Endothelial cell of umbilical vein (primary cell): ENCODE measurements at regions not wholly inside any gene's neighbourhood (a gene's known extent, or its start where the extent isn't known, plus 50 kb on each side); places are given as distances from the start of the nearest gene placed in this dataset.
A peak's percentile ranks its signal among the peaks of the same experiment; 100 is the strongest.

Experiments
- BruUV-seq: library from RNA; stranded (reverse); fragments of 400-500 nt; replicated peaks from 2 replicates; lab custom pipeline; 2021; lab: Mats Ljungman, UMichigan
- CTCF ChIA-PET: fragments of 300-600, 350-600 bp; sonication (Branson Sonifier 250); formaldehyde crosslinking; loops from one replicate; lab custom pipeline; 2021; ENCODE audit warnings: antibody characterized with exemption, inconsistent platforms; lab: Charles Lee
- POLR2A ChIA-PET: fragments of 300-600, 350-600 bp; sonication (Branson Sonifier 250); formaldehyde crosslinking; loops from one replicate; lab custom pipeline; 2021; ENCODE audit warnings: antibody characterized with exemption, inconsistent platforms; lab: Charles Lee
- DNase-seq: peaks from one replicate; pipeline ENCODE4 v3.0.0-alpha.2; 2011; ENCODE audit warnings: low read depth, low spot score
- FAIRE-seq: peaks from 2 replicates; lab custom pipeline; 2011; peaks lifted over from hg19 to GRCh38; lab: Jason Lieb, UNC
- H2AFZ ChIP-seq: 2 replicates; pipeline ENCODE4 v1.6.0; 2012; ENCODE audit warnings: low read depth, low read length, control low read depth, inconsistent platforms
- H3K27ac ChIP-seq: 2 replicates; pipeline ENCODE4 v1.5.1; 2011; ENCODE audit warnings: low read depth, mild to moderate bottlenecking, control low read depth, low read length, moderate library complexity; ENCODE audit not compliant: insufficient read depth
- H3K27me3 ChIP-seq, 2 experiments: 2 replicates each; pipeline versions ENCODE4 v1.6.0 to v1.6.1; 2011; ENCODE audit warnings: low read length in 2 of 2, mixed read lengths in 1 of 2; ENCODE audit not compliant: control insufficient read depth in 2 of 2, insufficient read depth in 2 of 2
- H3K36me3 ChIP-seq, 2 experiments: 2 replicates in 1 of 2; 3 replicates in 1 of 2; pipeline ENCODE4 v1.5.1; 2011; ENCODE audit warnings: low read length in 2 of 2, mild to moderate bottlenecking in 1 of 2, moderate library complexity in 1 of 2; ENCODE audit not compliant: control insufficient read depth in 2 of 2, insufficient read depth in 2 of 2; ENCODE audit errors: extremely low read depth in 1 of 2
- H3K4me1 ChIP-seq: 3 replicates; pipeline ENCODE4 v1.5.1; 2011; ENCODE audit warnings: mild to moderate bottlenecking, low read length; ENCODE audit not compliant: control insufficient read depth, insufficient read depth; ENCODE audit errors: extremely low read depth
- H3K4me2 ChIP-seq: 2 replicates; pipeline ENCODE4 v1.6.1; 2011; ENCODE audit warnings: low read length, control low read depth, mixed read lengths; ENCODE audit not compliant: insufficient read depth
- H3K4me3 ChIP-seq, 3 experiments: fragments of 200-600 bp in 1 of 3; sonication (generic), shearing (Covaris generic) in 1 of 3; replicated peaks in 1 of 3; 2 replicates each; pipeline ENCODE4 v1.5.1; 2011 to 2016; ENCODE audit warnings: control low read depth in 3 of 3, low read length in 3 of 3, mild to moderate bottlenecking in 2 of 3, inconsistent platforms in 1 of 3, low read depth in 1 of 3, moderate library complexity in 1 of 3; ENCODE audit not compliant: insufficient read depth in 1 of 3
- H3K79me2 ChIP-seq: 2 replicates; pipeline ENCODE4 v1.6.0; 2012; ENCODE audit warnings: low read length, inconsistent platforms; ENCODE audit not compliant: control insufficient read depth, insufficient read depth
- H3K9ac ChIP-seq: replicated peaks from 2 replicates; pipeline ENCODE3; 2011; ENCODE audit warnings: low read length, control low read depth; ENCODE audit not compliant: insufficient read depth; ENCODE audit errors: extremely low read depth
- H3K9me1 ChIP-seq: replicated peaks from 3 replicates; pipeline ENCODE4 v1.6.0; 2011; ENCODE audit warnings: mild to moderate bottlenecking, low read length; ENCODE audit not compliant: control insufficient read depth, insufficient read depth; ENCODE audit errors: extremely low read depth
- H3K9me3 ChIP-seq: replicated peaks from 2 replicates; pipeline ENCODE4 v1.5.1; 2012; ENCODE audit warnings: low read length, inconsistent platforms; ENCODE audit not compliant: control insufficient read depth, insufficient read depth
- H4K20me1 ChIP-seq: replicated peaks from 2 replicates; pipeline ENCODE3; 2011; ENCODE audit warnings: mild to moderate bottlenecking, low read length; ENCODE audit not compliant: control insufficient read depth, insufficient read depth; ENCODE audit errors: extremely low read depth
- EZH2 ChIP-seq: IDR thresholded peaks from 2 replicates; pipeline ENCODE4 v1.6.1; 2012; ENCODE audit warnings: borderline replicate concordance, low read depth, mild to moderate bottlenecking, moderate library complexity, low read length, inconsistent platforms; ENCODE audit not compliant: severe bottlenecking
- FOS ChIP-seq: IDR thresholded peaks from 2 replicates; pipeline ENCODE4 v1.6.1; 2011; ENCODE audit warnings: mild to moderate bottlenecking, low read length, moderate library complexity, borderline replicate concordance; ENCODE audit not compliant: insufficient read depth
- GATA2 ChIP-seq: IDR thresholded peaks from 2 replicates; pipeline ENCODE4 v1.7.0; 2011; ENCODE audit warnings: low read depth, mild to moderate bottlenecking, moderate library complexity, mixed read lengths, low read length; ENCODE audit not compliant: insufficient read length, insufficient read depth
- JUN ChIP-seq: IDR thresholded peaks from 2 replicates; pipeline ENCODE4 v1.6.1; 2011; ENCODE audit warnings: borderline replicate concordance, low read depth; ENCODE audit not compliant: insufficient read length, insufficient read depth
- MYC ChIP-seq: IDR thresholded peaks from one replicate; pipeline ENCODE4 v1.6.1; 2011; ENCODE audit warnings: mild to moderate bottlenecking, low read depth, low read length
- POLR2A ChIP-seq: IDR thresholded peaks from 2 replicates; pipeline ENCODE4 v1.6.1; 2012; ENCODE audit warnings: low read depth, mild to moderate bottlenecking, control low read depth, low read length
- POLR2AphosphoS5 ChIP-seq: IDR thresholded peaks from 2 replicates; pipeline ENCODE4 v1.6.1; 2012; ENCODE audit warnings: low read depth, mild to moderate bottlenecking, control low read depth, low read length, moderate library complexity; ENCODE audit not compliant: insufficient read depth
- dilution Hi-C: fragments of 300-500 bp; cut with MboI; formaldehyde crosslinking; loops from one replicate; pipeline ENCODE4 v1.15.0; 2019; ENCODE audit warnings: low sequenced_read_pairs; ENCODE audit not compliant: extremely low pct_ligation_motif_present
- intact Hi-C: fragments of 100-400 bp; cut with micrococcal nuclease; formaldehyde crosslinking; loops from one replicate; pipeline ENCODE4 v1.10.0; 2022
- TF ChIP-seq, protein P1 (sequence below), 2 donors: IDR thresholded peaks; 1 replicate in 1 of 2; 2 replicates in 1 of 2; pipeline ENCODE4 v1.5.1; 2011; ENCODE audit warnings: low read length in 2 of 2, mild to moderate bottlenecking in 2 of 2, moderate library complexity in 2 of 2, control low read depth in 1 of 2, inconsistent platforms in 1 of 2, low read depth in 1 of 2; ENCODE audit not compliant: insufficient read depth in 1 of 2; ENCODE audit errors: extremely low read depth in 1 of 2
- TF ChIP-seq, protein P2 (sequence below): IDR thresholded peaks from 2 replicates; pipeline ENCODE4 v1.6.1; 2011; ENCODE audit not compliant: insufficient read depth, insufficient read length

DNA sequence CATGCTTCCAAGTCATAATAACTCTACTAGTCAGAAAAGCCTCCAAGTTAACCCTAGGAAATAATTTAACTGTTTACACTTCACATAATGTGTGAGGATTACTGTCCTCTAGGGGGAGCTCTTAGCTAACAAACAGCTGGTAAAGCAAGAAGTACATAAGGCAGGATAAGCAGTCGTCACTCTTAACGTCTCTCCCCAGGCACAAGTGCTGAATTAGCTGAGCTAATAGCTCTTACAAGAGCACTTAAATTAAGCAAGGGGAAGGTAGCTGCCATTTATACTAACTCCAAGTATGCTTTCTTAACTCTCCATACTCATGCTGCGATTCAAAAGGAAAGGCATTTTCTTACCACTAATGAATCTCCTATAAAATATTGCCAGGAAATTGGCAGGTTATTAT lies 79.3 kb upstream of the TSPAN11 start:
- intact Hi-C loops = loop anchor here (1.0 to 2.0 kb wide), 4 partner anchors 138 to 426 kb away; no protein-coding TSS in a partner anchor

DNA sequence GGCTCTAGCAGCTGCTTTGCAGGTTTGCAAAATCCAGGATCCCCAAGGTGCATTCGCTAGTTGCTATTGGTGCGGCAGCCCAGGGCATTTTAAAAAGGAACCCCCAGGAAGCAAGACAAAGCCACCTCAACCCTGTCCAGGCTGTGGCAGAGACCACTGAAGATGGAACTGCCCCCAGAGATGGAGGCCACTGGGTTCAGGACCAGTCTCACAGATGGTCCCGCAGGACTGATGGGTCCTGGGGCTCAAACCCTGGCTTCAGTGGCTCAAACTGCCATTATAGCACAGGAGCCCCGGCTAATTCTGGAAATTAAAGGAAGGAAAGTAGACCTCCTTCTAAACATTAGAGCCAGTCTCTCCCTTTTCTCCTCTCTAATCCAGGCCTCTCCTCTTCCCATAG lies 79.8 kb upstream of the TSPAN11 start:
- H3K9me3 ChIP-seq = no peaks in the 10 kb centered on the region
- intact Hi-C loops = loop anchor here (1.0 to 2.0 kb wide), 4 partner anchors 139 to 426 kb away; no protein-coding TSS in a partner anchor
- H3K4me3 ChIP-seq = no peak overlapping the region
- ChIA-PET POLR2A (no interaction called here), CTCF (interaction anchor here (0.8 to 6.7 kb wide), 14 partner anchors 28 to 1327 kb away, joined by 3 to 123 read pairs (median 6); partner anchors contain the start of gene DDX11)
- H3K36me3 ChIP-seq = no peaks in the 10 kb centered on the region
- no peaks in the 10 kb centered on the region for H3K9me1 ChIP-seq
- peaks cover 3 to 5% of the 10 kb centered on the region in 2 experiments for H3K27me3 ChIP-seq
- DNase-seq = no peak
- dilution Hi-C loops = loop anchor here (25.0 kb wide), 1 partner anchor 391 kb away; no protein-coding TSS in a partner anchor
- H4K20me1 ChIP-seq = no peaks in the 10 kb centered on the region
- TF ChIP-seq, protein P1, sequence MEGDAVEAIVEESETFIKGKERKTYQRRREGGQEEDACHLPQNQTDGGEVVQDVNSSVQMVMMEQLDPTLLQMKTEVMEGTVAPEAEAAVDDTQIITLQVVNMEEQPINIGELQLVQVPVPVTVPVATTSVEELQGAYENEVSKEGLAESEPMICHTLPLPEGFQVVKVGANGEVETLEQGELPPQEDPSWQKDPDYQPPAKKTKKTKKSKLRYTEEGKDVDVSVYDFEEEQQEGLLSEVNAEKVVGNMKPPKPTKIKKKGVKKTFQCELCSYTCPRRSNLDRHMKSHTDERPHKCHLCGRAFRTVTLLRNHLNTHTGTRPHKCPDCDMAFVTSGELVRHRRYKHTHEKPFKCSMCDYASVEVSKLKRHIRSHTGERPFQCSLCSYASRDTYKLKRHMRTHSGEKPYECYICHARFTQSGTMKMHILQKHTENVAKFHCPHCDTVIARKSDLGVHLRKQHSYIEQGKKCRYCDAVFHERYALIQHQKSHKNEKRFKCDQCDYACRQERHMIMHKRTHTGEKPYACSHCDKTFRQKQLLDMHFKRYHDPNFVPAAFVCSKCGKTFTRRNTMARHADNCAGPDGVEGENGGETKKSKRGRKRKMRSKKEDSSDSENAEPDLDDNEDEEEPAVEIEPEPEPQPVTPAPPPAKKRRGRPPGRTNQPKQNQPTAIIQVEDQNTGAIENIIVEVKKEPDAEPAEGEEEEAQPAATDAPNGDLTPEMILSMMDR (IDR thresholded peaks at IDR 0.05; ENCODE audit: extremely low read depth in 1 of 2, insufficient read depth in 1 of 2, low read depth in 1 of 2, low read length in 2 of 2) = no peak
- no peak for TF ChIP-seq GATA2
- no peak for TF ChIP-seq POLR2AphosphoS5
- TF ChIP-seq, protein P2, sequence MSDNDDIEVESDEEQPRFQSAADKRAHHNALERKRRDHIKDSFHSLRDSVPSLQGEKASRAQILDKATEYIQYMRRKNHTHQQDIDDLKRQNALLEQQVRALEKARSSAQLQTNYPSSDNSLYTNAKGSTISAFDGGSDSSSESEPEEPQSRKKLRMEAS = no peak
- TF ChIP-seq MYC = no peak
- TF ChIP-seq POLR2A = no peak
- TF ChIP-seq EZH2 = no peak
- TF ChIP-seq FOS = no peak
- no peak for TF ChIP-seq JUN
- no peak overlapping the region for H3K4me2 ChIP-seq
- no peak overlapping the region for H3K9ac ChIP-seq
- H2AFZ ChIP-seq = no peak overlapping the region
- no peak for FAIRE-seq
- H3K27ac ChIP-seq = no peak overlapping the region
- H3K4me1 ChIP-seq = peaks cover 6% of the 10 kb centered on the region
- H3K79me2 ChIP-seq = no peaks in the 10 kb centered on the region
- BruUV-seq = no TSS peak

More for the DNA sequence above, 79.3 kb upstream of the TSPAN11 start:
- no peak overlapping the region for H3K9ac ChIP-seq
- no peaks in the 10 kb centered on the region for H3K9me3 ChIP-seq
- no TSS peak for BruUV-seq
- peak; percentile 90 for FAIRE-seq
- H3K4me3 ChIP-seq = no peak overlapping the region
- no peak overlapping the region for H2AFZ ChIP-seq
- dilution Hi-C loops = loop anchor here (25.0 kb wide), 1 partner anchor 390 kb away; no protein-coding TSS in a partner anchor
- CTCF ChIA-PET = interaction anchor here (0.6 to 6.7 kb wide), 22 partner anchors 16 to 1327 kb away, joined by 3 to 123 read pairs (median 5); partner anchors contain the start of gene DDX11
- H3K27ac ChIP-seq = no peak overlapping the region
- H3K9me1 ChIP-seq = no peaks in the 10 kb centered on the region
- POLR2A ChIA-PET = no interaction called here
- H3K4me2 ChIP-seq = no peak overlapping the region
- peaks cover 6% of the 10 kb centered on the region for H3K4me1 ChIP-seq
- H3K36me3 ChIP-seq = no peaks in the 10 kb centered on the region
- peaks cover 3 to 5% of the 10 kb centered on the region in 2 experiments for H3K27me3 ChIP-seq
- H4K20me1 ChIP-seq = no peaks in the 10 kb centered on the region
- no peaks in the 10 kb centered on the region for H3K79me2 ChIP-seq
- peak; percentile 59 for DNase-seq
- TF ChIP-seq, protein P1 (IDR thresholded peaks at IDR 0.05; ENCODE audit: extremely low read depth in 1 of 2, insufficient read depth in 1 of 2, low read depth in 1 of 2, low read length in 2 of 2) = peak; percentile 45 to 46
- no peak for TF ChIP-seq POLR2A
